NCI-H1105 (cell line): ENCODE measurements at regions not wholly inside any gene's neighbourhood (a gene's known extent, or its start where the extent isn't known, plus 50 kb on each side); places are given as distances from the start of the nearest gene placed in this dataset.
"Not testable (repeated sequence)": the region's sequence is repeated elsewhere in the genome, so short reads cannot be mapped to it uniquely, and the experiment has no call there.

Experiments used
- DNase-seq: peaks from one replicate; lab custom pipeline; 2025; lab: John Stamatoyannopoulos, UW

GRCh38 chr6:144395826-144396225, 110.7 kb downstream of the UTRN start:
- no peak for DNase-seq

- no peak for DNase-seq
Measured at GRCh38 chr6:144397141-144397540, 112.0 kb downstream of the UTRN start.

- no peak for DNase-seq
Measured at GRCh38 chr6:144400321-144400720, 115.2 kb downstream of the UTRN start.

GRCh38 chr6:144401736-144402733, 116.9 kb downstream of the UTRN start:
- no peak for DNase-seq

GRCh38 chr6:144402750-144403149, 117.6 kb downstream of the UTRN start:
- no peak for DNase-seq

- no peak for DNase-seq
Measured at GRCh38 chr6:144405163-144405562, 120.0 kb downstream of the UTRN start.

- no peak for DNase-seq
Measured at GRCh38 chr6:144406796-144407195, 121.7 kb downstream of the UTRN start.

- DNase-seq: no peak
Measured at GRCh38 chr6:144408161-144408560, 123.0 kb downstream of the UTRN start.

- DNase-seq: no peak
Measured at GRCh38 chr6:144410059-144410458, 124.9 kb downstream of the UTRN start.

GRCh38 chr6:144410574-144410973, 125.4 kb downstream of the UTRN start:
- not testable (repeated sequence) for DNase-seq

GRCh38 chr6:144411531-144412165, 126.5 kb downstream of the UTRN start:
- DNase-seq: no peak

- no peak for DNase-seq
Measured at GRCh38 chr6:144413418-144413817, 128.3 kb downstream of the UTRN start.

GRCh38 chr6:144415014-144415413, 129.9 kb downstream of the UTRN start:
- DNase-seq: no peak

GRCh38 chr6:144415835-144416237, 130.7 kb downstream of the UTRN start:
- DNase-seq: no peak

GRCh38 chr6:144416244-144416643, 131.1 kb downstream of the UTRN start:
- DNase-seq: no peak

- no peak for DNase-seq
Measured at GRCh38 chr6:144416773-144417172, 131.6 kb downstream of the UTRN start.

- peak; percentile 4 for DNase-seq
Measured at GRCh38 chr6:144417681-144418080, 132.5 kb downstream of the UTRN start.

GRCh38 chr6:144418959-144419545, 133.9 kb downstream of the UTRN start:
- no peak for DNase-seq

GRCh38 chr6:144423167-144423566, 138.0 kb downstream of the UTRN start:
- DNase-seq: no peak

GRCh38 chr6:144429753-144430152, 144.6 kb downstream of the UTRN start:
- no peak for DNase-seq

GRCh38 chr6:144433446-144433845, 148.3 kb downstream of the UTRN start:
- DNase-seq: not testable (repeated sequence)

GRCh38 chr6:144434308-144434990, 149.3 kb downstream of the UTRN start:
- DNase-seq: no peak
